IMR-90 (cell line): ENCODE measurements at regions not wholly inside any gene's neighbourhood (a gene's known extent, or its start where the extent isn't known, plus 50 kb on each side); places are given as distances from the start of the nearest gene placed in this dataset.

ENCODE experiments used
- ATAC-seq: fragments of 200-7000 bp; cut with Tn5 transposase; 2 replicates; pipeline ENCODE4 v1.9.1; 2020; ENCODE audit warnings: low read depth, mild to moderate bottlenecking, moderate library complexity
- BruUV-seq: library from RNA; stranded (reverse); fragments of 400-500 nt; replicated peaks from 2 replicates; lab custom pipeline; 2021; lab: Mats Ljungman, UMichigan
- CTCF ChIA-PET: fragments of 300-600 bp; formaldehyde crosslinking; extraction: SDS; loops from one replicate; lab custom pipeline; 2021; ENCODE audit warnings: antibody characterized with exemption; lab: Yijun Ruan, JAX
- POLR2A ChIA-PET: fragments of 300-600 bp; sonication (Branson Sonifier 250); formaldehyde crosslinking; loops from one replicate; lab custom pipeline; 2022; ENCODE audit warnings: antibody characterized with exemption; ENCODE audit not compliant: unreplicated experiment; lab: Charles Lee
- DNase-seq: peaks from one replicate; pipeline ENCODE4 v3.0.0; 2013
- H2AFZ ChIP-seq: replicated peaks from 2 replicates; pipeline ENCODE3; 2013; ENCODE audit warnings: low read length, mild to moderate bottlenecking; ENCODE audit not compliant: poor library complexity
- H2AK5ac ChIP-seq: 2 replicates; pipeline ENCODE4 v1.6.1; 2013; ENCODE audit warnings: low read depth, low read length, inconsistent platforms
- H2AK9ac ChIP-seq: replicated peaks from 2 replicates; pipeline ENCODE3; 2013; ENCODE audit warnings: mild to moderate bottlenecking, low read depth, low read length, moderate library complexity; ENCODE audit not compliant: poor library complexity
- H2BK120ac ChIP-seq: 2 replicates; pipeline ENCODE4 v1.6.1; 2013; ENCODE audit warnings: low read depth, low read length, inconsistent platforms
- H2BK15ac ChIP-seq: 3 replicates; pipeline ENCODE4 v1.6.1; 2013; ENCODE audit warnings: low read depth, low read length, inconsistent platforms
- H2BK20ac ChIP-seq: 2 replicates; pipeline ENCODE4 v1.6.1; 2013; ENCODE audit warnings: low read depth, mild to moderate bottlenecking, inconsistent platforms, low read length, moderate library complexity
- H2BK5ac ChIP-seq: 2 replicates; pipeline ENCODE4 v1.6.1; 2013; ENCODE audit warnings: mild to moderate bottlenecking, low read depth, low read length, inconsistent platforms; ENCODE audit not compliant: poor library complexity, severe bottlenecking
- H3K14ac ChIP-seq: replicated peaks from 2 replicates; pipeline ENCODE4 v1.6.1; 2013; ENCODE audit warnings: low read depth, low read length, inconsistent platforms
- H3K18ac ChIP-seq: 2 replicates; pipeline ENCODE4 v1.6.1; 2013; ENCODE audit warnings: low read depth, low read length, control low read depth
- H3K23ac ChIP-seq: 2 replicates; pipeline ENCODE4 v1.6.1; 2013; ENCODE audit warnings: low read depth, low read length, inconsistent platforms
- H3K27ac ChIP-seq: 2 replicates; pipeline ENCODE4 v1.5.1; 2013; ENCODE audit warnings: mild to moderate bottlenecking, control low read depth, low read length; ENCODE audit not compliant: insufficient read depth
- H3K27me3 ChIP-seq: 2 replicates; pipeline ENCODE4 v1.6.1; 2013; ENCODE audit warnings: low read length; ENCODE audit not compliant: control insufficient read depth, insufficient read depth
- H3K36me3 ChIP-seq: 2 replicates; pipeline ENCODE4 v1.6.1; 2013; ENCODE audit warnings: low read length, mixed read lengths; ENCODE audit not compliant: control insufficient read depth, insufficient read depth
- H3K4ac ChIP-seq: 2 replicates; pipeline ENCODE4 v1.6.1; 2013; ENCODE audit warnings: low read depth, low read length, inconsistent platforms
- H3K4me1 ChIP-seq: 2 replicates; pipeline ENCODE4 v1.6.1; 2013; ENCODE audit warnings: low read length, mixed read lengths; ENCODE audit not compliant: control insufficient read depth, insufficient read depth
- H3K4me2 ChIP-seq: 2 replicates; pipeline ENCODE4 v1.6.1; 2013; ENCODE audit warnings: low read depth, mild to moderate bottlenecking, control low read depth, low read length, moderate library complexity
- H3K4me3 ChIP-seq: 2 replicates; pipeline ENCODE4 v1.5.1; 2013; ENCODE audit warnings: low read depth, mild to moderate bottlenecking, control low read depth, low read length, moderate library complexity; ENCODE audit not compliant: insufficient read depth
- H3K56ac ChIP-seq: 2 replicates; pipeline ENCODE4 v1.6.1; 2013; ENCODE audit warnings: low read length, inconsistent platforms; ENCODE audit not compliant: insufficient read depth; ENCODE audit errors: extremely low read depth
- H3K79me1 ChIP-seq, 2 experiments: 2 replicates each; pipeline ENCODE4 v1.6.1; 2013; ENCODE audit warnings: low read length in 2 of 2, inconsistent platforms in 1 of 2, low read depth in 1 of 2
- H3K9ac ChIP-seq: 2 replicates; pipeline ENCODE4 v1.6.1; 2013; ENCODE audit warnings: low read depth, low read length, control low read depth
- H3K9me1 ChIP-seq: 2 replicates; pipeline ENCODE4 v1.6.1; 2013; ENCODE audit warnings: low read length, inconsistent platforms; ENCODE audit not compliant: insufficient read depth
- H3K9me3 ChIP-seq: 2 replicates; pipeline ENCODE4 v1.6.1; 2013; ENCODE audit warnings: low read length; ENCODE audit not compliant: control insufficient read depth, insufficient read depth
- H4K20me1 ChIP-seq: 2 replicates; pipeline ENCODE4 v1.6.1; 2013; ENCODE audit warnings: low read length, inconsistent platforms; ENCODE audit not compliant: insufficient read depth
- H4K5ac ChIP-seq: 2 replicates; pipeline ENCODE4 v1.6.1; 2013; ENCODE audit warnings: mild to moderate bottlenecking, low read depth, low read length, control low read depth
- H4K8ac ChIP-seq, 2 experiments: 2 replicates each; pipeline ENCODE4 v1.6.1; 2013; ENCODE audit warnings: low read depth in 2 of 2, low read length in 2 of 2, control low read depth in 1 of 2, inconsistent platforms in 1 of 2
- H4K91ac ChIP-seq: 2 replicates; pipeline ENCODE4 v1.6.1; 2013; ENCODE audit warnings: low read depth, low read length, inconsistent platforms; ENCODE audit not compliant: insufficient read depth
- BHLHE40 ChIP-seq: fragments of 150-350 bp; IDR thresholded peaks from 2 replicates; pipeline ENCODE4 v1.6.1; 2016; ENCODE audit warnings: mild to moderate bottlenecking, low read depth, low read length
- MAFK ChIP-seq: IDR thresholded peaks from 2 replicates; pipeline ENCODE4 v1.6.1; 2012; ENCODE audit warnings: low read depth, low read length, improper control_type of control experiment
- whole genome bisulfite sequencing, 2 experiments: methylation state at CpG; one replicate each; pipeline versions ENCODE4 v1.1.5 to v1.1.7; 2013; ENCODE audit warnings: missing lambda C conversion rate in 2 of 2; ENCODE audit not compliant: insufficient read length in 1 of 2; ENCODE audit errors: extremely low coverage in 2 of 2; 5-methylcytosine and 5-hydroxymethylcytosine counted together
- dilution Hi-C: fragments of 300-500 bp; cut with HindIII; formaldehyde crosslinking; loops from one replicate; pipeline ENCODE4 v1.14.3; 2018; ENCODE audit warnings: low sequenced_read_pairs; ENCODE audit not compliant: unreplicated experiment
- in situ Hi-C: fragments of 300-500 bp; cut with MboI; formaldehyde crosslinking; loops from 3 replicates; pipeline ENCODE4 v1.14.3; 2019; ENCODE audit warnings: low sequenced_read_pairs, inconsistent platforms, mixed read lengths
- intact Hi-C: fragments of 100-400 bp; cut with micrococcal nuclease; formaldehyde crosslinking; loops from 2 replicates; pipeline ENCODE4 v1.10.0; 2022

- H4K91ac ChIP-seq: no peak overlapping the region
- no peak overlapping the region for H2BK15ac ChIP-seq
- no peaks in the 10 kb centered on the region for H3K79me1 ChIP-seq
- no peak overlapping the region for H4K5ac ChIP-seq
- dilution Hi-C loops (no loop called here), in situ Hi-C loops (no loop called here), intact Hi-C loops (no loop called here)
- H3K27me3 ChIP-seq: no peaks in the 10 kb centered on the region
- H3K9ac ChIP-seq: no peak overlapping the region
- no peak overlapping the region for H2AK9ac ChIP-seq
- H3K4me2 ChIP-seq: no peak overlapping the region
- no peaks in the 10 kb centered on the region for H4K20me1 ChIP-seq
- no peak overlapping the region for H4K8ac ChIP-seq
- no peaks in the 10 kb centered on the region for H3K4me1 ChIP-seq
- H3K9me1 ChIP-seq: no peaks in the 10 kb centered on the region
- H3K14ac ChIP-seq: no peak overlapping the region
- no TSS peak for BruUV-seq
- no peak overlapping the region for H2BK20ac ChIP-seq
- H3K27ac ChIP-seq: no peak overlapping the region
- DNase-seq (no peak), ATAC-seq (no peak)
- CTCF ChIA-PET: no interaction called here
- H3K4ac ChIP-seq: no peak overlapping the region
- H3K9me3 ChIP-seq: no peaks in the 10 kb centered on the region; the same call in 1 of the 2 replicates
- H2AFZ ChIP-seq: no peak overlapping the region
- H3K18ac ChIP-seq: no peak overlapping the region
- H2AK5ac ChIP-seq: no peak overlapping the region
- H3K23ac ChIP-seq: no peak overlapping the region
- TF ChIP-seq MAFK (0 out of 2 replicates have a peak, but pooled peaks have one; percentile 2), BHLHE40 (no peak)
- no peak overlapping the region for H3K4me3 ChIP-seq
- no peak overlapping the region for H3K56ac ChIP-seq
- no peak overlapping the region for H2BK120ac ChIP-seq
- no peaks in the 10 kb centered on the region for H3K36me3 ChIP-seq
- POLR2A ChIA-PET: no interaction called here
- no CpG with 5 or more reads among the region's 2 CpGs for WGBS, 2 experiments
- H2BK5ac ChIP-seq: no peak overlapping the region
These were observed 702.6 kb upstream of the ROBO1 start for GRCh38 chr3:80470433-80470832.
